GM10266 (cell line): ENCODE measurements at regions not wholly inside any gene's neighbourhood (a gene's known extent, or its start where the extent isn't known, plus 50 kb on each side); places are given as distances from the start of the nearest gene placed in this dataset.

Experiments
- DNase-seq: peaks from one replicate; pipeline ENCODE4 v3.0.0; 2012; ENCODE audit errors: extremely low spot score
- TF ChIP-seq, protein P1 (sequence below): IDR thresholded peaks from 2 replicates; pipeline ENCODE4 v1.5.1; 2012; ENCODE audit warnings: mild to moderate bottlenecking, low read depth; ENCODE audit not compliant: control insufficient read depth, insufficient read depth; ENCODE audit errors: missing control alignments

DNA sequence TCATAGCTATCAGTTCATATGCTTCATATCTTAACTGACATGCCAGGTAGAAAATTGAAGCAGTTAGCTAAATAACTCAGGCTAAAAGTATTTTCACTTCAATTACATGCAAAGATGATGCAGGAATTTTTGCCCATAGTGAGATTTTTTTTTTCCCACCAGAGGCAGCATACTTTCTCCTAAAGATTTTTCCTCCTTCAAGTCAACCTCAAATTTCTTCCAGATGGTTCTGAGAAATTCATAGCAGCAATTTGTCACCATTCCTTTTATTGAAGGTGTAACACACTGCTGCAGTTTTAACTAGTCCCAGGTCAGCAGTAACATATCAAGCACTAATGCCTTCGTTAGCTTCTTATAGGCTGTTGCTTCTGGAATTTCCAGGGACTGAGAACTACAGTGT lies 141.9 kb downstream of the SUCLA2 start:
- no peak for DNase-seq
- TF ChIP-seq, protein P1, sequence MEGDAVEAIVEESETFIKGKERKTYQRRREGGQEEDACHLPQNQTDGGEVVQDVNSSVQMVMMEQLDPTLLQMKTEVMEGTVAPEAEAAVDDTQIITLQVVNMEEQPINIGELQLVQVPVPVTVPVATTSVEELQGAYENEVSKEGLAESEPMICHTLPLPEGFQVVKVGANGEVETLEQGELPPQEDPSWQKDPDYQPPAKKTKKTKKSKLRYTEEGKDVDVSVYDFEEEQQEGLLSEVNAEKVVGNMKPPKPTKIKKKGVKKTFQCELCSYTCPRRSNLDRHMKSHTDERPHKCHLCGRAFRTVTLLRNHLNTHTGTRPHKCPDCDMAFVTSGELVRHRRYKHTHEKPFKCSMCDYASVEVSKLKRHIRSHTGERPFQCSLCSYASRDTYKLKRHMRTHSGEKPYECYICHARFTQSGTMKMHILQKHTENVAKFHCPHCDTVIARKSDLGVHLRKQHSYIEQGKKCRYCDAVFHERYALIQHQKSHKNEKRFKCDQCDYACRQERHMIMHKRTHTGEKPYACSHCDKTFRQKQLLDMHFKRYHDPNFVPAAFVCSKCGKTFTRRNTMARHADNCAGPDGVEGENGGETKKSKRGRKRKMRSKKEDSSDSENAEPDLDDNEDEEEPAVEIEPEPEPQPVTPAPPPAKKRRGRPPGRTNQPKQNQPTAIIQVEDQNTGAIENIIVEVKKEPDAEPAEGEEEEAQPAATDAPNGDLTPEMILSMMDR, result no peak

DNA sequence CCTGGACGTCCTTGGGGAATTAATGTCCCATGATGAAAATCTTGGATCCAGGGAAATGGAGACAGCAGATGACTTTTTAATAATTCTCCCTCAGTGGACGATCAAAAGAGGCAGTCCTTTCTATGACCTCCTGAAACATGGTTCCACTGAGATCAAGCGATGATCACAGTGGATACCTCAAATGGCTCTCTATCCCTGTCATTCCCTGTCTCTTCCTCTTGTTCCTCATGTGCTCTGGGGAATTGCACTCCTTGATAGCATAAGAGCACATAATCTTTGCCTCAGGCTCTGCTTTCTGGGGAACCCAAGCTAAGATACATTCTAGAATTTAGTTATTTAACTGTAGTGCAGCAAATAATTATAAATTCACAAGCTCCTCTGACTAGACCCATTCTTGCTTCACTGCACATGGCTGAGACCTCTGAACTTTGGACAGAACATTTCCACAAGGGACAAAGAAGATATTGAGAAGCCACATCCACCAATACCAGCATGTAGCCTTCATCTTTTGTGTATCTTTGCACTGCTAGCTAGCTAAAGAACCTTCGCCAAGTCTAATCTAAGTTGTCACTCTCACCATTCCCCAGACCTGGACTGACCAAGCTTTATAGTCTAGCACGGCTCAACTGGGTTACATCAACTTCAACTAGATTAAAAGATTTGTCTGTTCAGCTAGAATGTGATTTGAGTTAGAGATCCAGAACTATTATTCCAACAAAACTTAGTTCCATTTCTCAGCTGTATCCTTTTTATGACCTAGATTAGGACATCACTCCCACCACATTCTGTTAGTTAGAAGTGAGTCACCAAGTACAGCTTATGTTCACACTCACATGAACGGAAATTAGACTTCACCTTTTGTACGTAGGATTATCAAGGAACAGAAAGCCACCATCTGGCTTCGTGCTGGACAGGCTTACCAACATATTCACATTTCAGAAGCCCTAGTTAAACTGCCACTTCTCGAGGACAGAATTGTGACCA lies 142.7 kb downstream of the SUCLA2 start:
- TF ChIP-seq, protein P1, result no peak
- no peak for DNase-seq

DNA sequence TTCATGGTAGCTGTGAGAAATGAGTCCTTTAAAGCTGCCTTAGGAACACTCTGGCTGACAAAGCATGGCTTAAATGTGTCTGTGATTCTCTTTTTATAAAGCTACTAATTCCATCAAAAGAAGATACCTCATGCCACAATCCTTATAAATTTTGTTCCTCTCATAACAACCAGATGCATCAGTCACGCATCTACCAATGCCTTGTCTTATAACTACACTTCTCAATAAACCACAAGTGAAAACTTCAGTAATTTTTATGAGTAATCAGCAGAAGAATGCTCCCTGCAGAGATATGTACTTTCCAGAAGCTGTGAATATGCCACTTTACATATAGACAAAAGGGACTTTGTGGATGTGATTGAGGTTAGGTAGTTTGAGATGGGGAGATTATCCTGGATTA lies 147.8 kb downstream of the SUCLA2 start:
- TF ChIP-seq, protein P1, result no peak
- no peak for DNase-seq

DNA sequence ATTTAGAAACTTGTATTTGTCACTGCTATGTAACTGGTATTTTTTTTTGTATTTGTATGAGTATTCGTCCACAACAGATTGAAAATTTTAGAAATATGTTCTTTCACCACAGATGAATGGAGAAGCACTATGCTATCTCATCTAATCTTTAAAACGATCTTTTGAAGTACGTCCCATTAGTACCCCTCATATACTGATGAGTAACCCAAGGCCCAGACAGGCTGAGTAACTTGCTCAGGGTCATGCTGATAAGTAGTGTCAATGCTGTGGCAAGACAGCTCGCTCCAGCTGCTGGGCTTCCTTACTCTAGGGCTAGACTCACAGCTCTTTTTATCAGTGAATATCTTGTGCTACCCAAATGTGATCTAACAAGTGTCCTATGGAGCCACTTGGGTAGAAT lies 154.2 kb downstream of the SUCLA2 start:
- TF ChIP-seq, protein P1, result no peak
- DNase-seq, result no peak

DNA sequence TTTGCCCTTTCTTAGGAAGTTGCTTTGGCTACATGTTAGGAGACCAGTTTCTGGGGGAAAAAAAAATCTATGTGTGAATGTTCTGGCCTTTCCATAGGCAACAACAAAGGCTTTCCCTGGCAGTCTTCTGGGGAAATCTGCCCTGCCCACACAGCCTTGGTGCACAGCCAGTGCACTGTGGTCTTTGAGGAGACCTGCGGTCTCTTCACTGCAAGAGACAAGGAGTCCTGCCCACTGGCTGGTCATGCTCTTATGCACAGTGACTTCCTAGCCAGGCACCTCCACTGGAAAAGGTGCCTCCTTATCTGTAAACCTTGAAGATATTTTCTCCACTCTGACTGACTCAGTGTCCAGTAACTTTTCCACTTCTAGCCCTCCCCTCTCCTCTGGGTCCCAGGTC lies 155.1 kb downstream of the SUCLA2 start:
- no peak for DNase-seq
- TF ChIP-seq, protein P1, result no peak

DNA sequence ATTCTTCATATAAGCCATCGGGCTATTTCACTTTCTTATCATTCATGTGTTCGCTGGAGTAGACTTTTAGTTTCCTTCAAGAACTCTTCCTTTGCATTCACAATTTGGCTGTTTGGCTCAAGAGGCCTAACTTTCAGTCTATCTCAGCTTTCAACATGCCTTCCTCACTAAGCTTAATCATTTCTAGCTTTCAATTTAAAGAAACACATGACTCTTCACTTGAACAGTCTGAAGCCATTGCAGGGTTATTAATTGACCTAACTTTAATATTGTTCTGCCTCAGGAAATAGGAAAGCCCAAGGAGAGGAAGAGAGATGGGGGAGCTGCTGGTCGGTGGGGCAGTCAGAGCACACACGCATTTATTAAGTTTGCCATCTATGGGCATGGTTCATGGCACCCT lies 158.1 kb downstream of the SUCLA2 start:
- no peak for DNase-seq
- TF ChIP-seq, protein P1, result no peak

DNA sequence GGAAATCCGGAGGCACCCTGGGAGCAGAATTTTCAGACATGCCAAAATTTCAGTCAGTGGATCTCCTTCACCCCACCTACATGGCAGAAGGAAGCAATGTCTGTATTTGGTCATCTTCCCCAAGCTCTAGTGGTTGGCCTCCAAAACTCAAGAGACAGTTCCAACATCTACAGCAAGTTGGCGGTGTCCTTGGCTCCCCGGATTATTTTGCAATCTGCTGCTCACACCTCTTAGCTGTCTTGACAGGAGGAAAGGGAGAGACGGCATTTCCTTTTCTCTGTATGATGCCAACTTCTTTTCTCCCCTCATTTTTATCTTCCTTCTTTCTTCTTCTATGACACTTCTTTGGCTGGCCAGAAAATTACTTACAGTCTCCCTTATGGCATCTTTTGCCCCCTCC lies 159.9 kb downstream of the SUCLA2 start:
- TF ChIP-seq, protein P1, result no peak
- no peak for DNase-seq
